K562 (cell line): ENCODE measurements at regions not wholly inside any gene's neighbourhood (a gene's known extent, or its start where the extent isn't known, plus 50 kb on each side); places are given as distances from the start of the nearest gene placed in this dataset.

Experiments used
- ATAC-seq: fragments of 200-7000 bp; cut with Tn5 transposase; 3 replicates; pipeline ENCODE4 v1.9.1; 2020; ENCODE audit warnings: moderate library complexity
- BruUV-seq: library from RNA; stranded (reverse); fragments of 400-500 nt; replicated peaks from 2 replicates; lab custom pipeline; 2021; lab: Mats Ljungman, UMichigan
- CTCF ChIA-PET: fragments of 300-600 bp; formaldehyde crosslinking; extraction: SDS; loops from one replicate; lab custom pipeline; 2021; ENCODE audit warnings: low intra/inter-chr PET ratio; lab: Yijun Ruan, JAX
- POLR2A ChIA-PET: fragments of 300-600, 350-650 bp; sonication (Branson Sonifier 250); formaldehyde crosslinking; extraction: SDS; loops from one replicate; lab custom pipeline; 2021; ENCODE audit warnings: antibody characterized with exemption, inconsistent platforms; lab: Yijun Ruan, JAX
- DNase-seq, 4 experiments: peaks; one replicate each; pipeline versions ENCODE4 v3.0.0 to v3.0.0-alpha.2; 2011 to 2018; ENCODE audit warnings: low spot score in 3 of 4, mixed read lengths in 3 of 4; ENCODE audit errors: extremely low read depth in 1 of 4
- FAIRE-seq: peaks from 2 replicates; lab custom pipeline; 2011; peaks lifted over from hg19 to GRCh38; lab: Jason Lieb, UNC
- H2AFZ ChIP-seq: 2 replicates; pipeline ENCODE4 v1.6.0; 2011; ENCODE audit warnings: low read depth, low read length, control low read depth, inconsistent platforms
- H3K27ac ChIP-seq: fragments of 200-600 bp; 3 replicates; pipeline ENCODE4 v1.8.0; 2011; ENCODE audit warnings: low read depth, mild to moderate bottlenecking, control low read depth, inconsistent platforms, low read length, moderate library complexity, mixed read lengths; ENCODE audit errors: extremely low read depth
- H3K27me3 ChIP-seq, 2 experiments: fragments of 300-600 bp in 1 of 2; 2 replicates in 1 of 2; 3 replicates in 1 of 2; pipeline versions ENCODE4 v1.6.0 to v1.8.0; 2011; ENCODE audit warnings: inconsistent platforms in 2 of 2, low read length in 2 of 2, mild to moderate bottlenecking in 1 of 2, mixed read lengths in 1 of 2, moderate library complexity in 1 of 2; ENCODE audit not compliant: control insufficient read depth in 2 of 2, insufficient read depth in 2 of 2
- H3K36me3 ChIP-seq: fragments of 300-600 bp; 3 replicates; pipeline ENCODE4 v1.8.0; 2011; ENCODE audit warnings: mild to moderate bottlenecking, low read length, inconsistent platforms; ENCODE audit not compliant: control insufficient read depth, insufficient read depth
- H3K4me1 ChIP-seq, 2 experiments: fragments of 200-600 bp in 1 of 2; replicated peaks in 1 of 2; 2 replicates in 1 of 2; 3 replicates in 1 of 2; pipeline versions ENCODE4 v1.5.1 to v1.8.0; 2011; ENCODE audit warnings: inconsistent platforms in 2 of 2, low read length in 2 of 2, mild to moderate bottlenecking in 1 of 2, mixed read lengths in 1 of 2, moderate library complexity in 1 of 2; ENCODE audit not compliant: control insufficient read depth in 2 of 2, insufficient read depth in 2 of 2
- H3K4me2 ChIP-seq: 2 replicates; pipeline ENCODE4 v1.6.1; 2011; ENCODE audit warnings: low read length, control low read depth, inconsistent platforms, mixed read lengths; ENCODE audit not compliant: insufficient read depth
- H3K4me3 ChIP-seq: fragments of 200-600 bp; sonication (generic), shearing (Covaris generic); 2 replicates; pipeline ENCODE4 v1.5.1; 2016; ENCODE audit warnings: control low read depth, inconsistent platforms
- H3K79me2 ChIP-seq: fragments of 200-600 bp; 3 replicates; pipeline ENCODE4 v1.8.0; 2011; ENCODE audit warnings: low read length, inconsistent platforms; ENCODE audit not compliant: control insufficient read depth, insufficient read depth
- H3K9ac ChIP-seq, 2 experiments: 2 replicates each; pipeline versions ENCODE4 v1.6.0 to v1.6.1; 2011; ENCODE audit warnings: low read depth in 2 of 2, low read length in 2 of 2, control low read depth in 1 of 2, inconsistent platforms in 1 of 2, mild to moderate bottlenecking in 1 of 2, mixed read lengths in 1 of 2; ENCODE audit not compliant: insufficient read depth in 1 of 2
- H3K9me1 ChIP-seq: one replicate; pipeline ENCODE4 v1.6.0; 2011; ENCODE audit warnings: inconsistent platforms, mild to moderate bottlenecking, low read length, moderate library complexity; ENCODE audit not compliant: control insufficient read depth, insufficient read depth
- H3K9me3 ChIP-seq: replicated peaks from 2 replicates; pipeline ENCODE4 v1.5.1; 2011; ENCODE audit warnings: low read depth, low read length, inconsistent platforms; ENCODE audit not compliant: control insufficient read depth, insufficient read depth
- H4K20me1 ChIP-seq: replicated peaks from 2 replicates; pipeline ENCODE4 v1.6.1; 2011; ENCODE audit warnings: low read length, inconsistent platforms, mixed read lengths; ENCODE audit not compliant: control insufficient read depth, insufficient read depth
- ARID4B ChIP-seq: sonication (generic); formaldehyde crosslinking; IDR thresholded peaks from 2 replicates; pipeline ENCODE4 v1.8.0; 2022; ENCODE audit warnings: mild to moderate bottlenecking, missing genetic modification reagents
- HBP1 ChIP-seq: fragments of 450-650 bp; formaldehyde crosslinking; IDR thresholded peaks from 2 replicates; pipeline ENCODE4 v1.4.0; 2022; ENCODE audit warnings: missing genetic modification characterization
- MAFF ChIP-seq: IDR thresholded peaks from 2 replicates; pipeline ENCODE4 v1.6.1; 2012; ENCODE audit warnings: low read length, improper control_type of control experiment
- MAFK ChIP-seq: IDR thresholded peaks from 2 replicates; pipeline ENCODE4 v1.6.1; 2011; ENCODE audit warnings: low read length, improper control_type of control experiment
- MTA1 ChIP-seq: fragments of 450-650 bp; IDR thresholded peaks from 2 replicates; pipeline ENCODE4 v1.6.1; 2017; ENCODE audit warnings: borderline replicate concordance
- MYNN ChIP-seq, 2 experiments: sonication (generic); formaldehyde crosslinking in 1 of 2; IDR thresholded peaks; 2 replicates each; pipeline versions ENCODE4 v1.5.0 to v1.6.1; 2016 to 2020; ENCODE audit warnings: antibody characterized with exemption in 1 of 2, missing genetic modification reagents in 1 of 2
- PML ChIP-seq: IDR thresholded peaks from 2 replicates; pipeline ENCODE4 v1.6.1; 2012; ENCODE audit warnings: low read length, inconsistent platforms
- SMARCC2 ChIP-seq: fragments of 450-650 bp; IDR thresholded peaks from 2 replicates; pipeline ENCODE4 v1.6.1; 2017; ENCODE audit warnings: antibody characterized with exemption, moderate library complexity, mild to moderate bottlenecking, low read depth
- SRSF9 ChIP-seq: fragments of 200-400 bp; formaldehyde crosslinking; IDR thresholded peaks from 2 replicates; pipeline ENCODE4 v1.6.1; 2017; ENCODE audit warnings: low read depth, low read length, borderline replicate concordance
- XRCC3 ChIP-seq: fragments of 450-650 bp; IDR thresholded peaks from 2 replicates; pipeline ENCODE4 v1.6.1; 2017; ENCODE audit warnings: mild to moderate bottlenecking, moderate library complexity
- ZNF316 ChIP-seq: fragments of 450-650 bp; IDR thresholded peaks from 2 replicates; pipeline ENCODE4 v1.6.1; 2016
- ZNF764 ChIP-seq: fragments of 250-450 bp; sonication (Bioruptor Pico); IDR thresholded peaks from 2 replicates; pipeline ENCODE4 v1.4.0; 2020; ENCODE audit warnings: low read depth, mild to moderate bottlenecking, moderate library complexity
- WGBS: fragments of 100-300 bp; shearing (Covaris generic); methylation state at CpG from one replicate; pipeline ENCODE4 v1.1.6; 2016; ENCODE audit warnings: low coverage, mixed read lengths; ENCODE audit not compliant: insufficient coverage; ENCODE audit errors: missing lambda C conversion rate; 5-methylcytosine and 5-hydroxymethylcytosine counted together
- in situ Hi-C: fragments of 300-500 bp; cut with MboI; formaldehyde crosslinking; loops from 4 replicates; pipeline ENCODE4 v1.15.0; 2018; ENCODE audit warnings: inconsistent platforms, mixed read lengths
- intact Hi-C: fragments of 100-400 bp; cut with micrococcal nuclease; formaldehyde crosslinking; loops from 2 replicates; pipeline ENCODE4 v1.14.2; 2022

- Histone ChIP-seq H3K4me2 (no peak overlapping the region), H3K9me1 (no peaks in the 10 kb centered on the region), H3K36me3 (no peaks in the 10 kb centered on the region), H3K9me3 (no peaks in the 10 kb centered on the region), H3K9ac (no peak overlapping the region), H3K4me3 (no peak overlapping the region), H2AFZ (no peak overlapping the region), H3K27me3 (no peaks in the 10 kb centered on the region), H3K4me1 (no peaks in the 10 kb centered on the region), H3K79me2 (no peaks in the 10 kb centered on the region), H3K27ac (no peak overlapping the region), H4K20me1 (no peaks in the 10 kb centered on the region)
- FAIRE-seq (no peak), ATAC-seq (no peak), DNase-seq (no peak)
- no TSS peak for BruUV-seq
- CTCF ChIA-PET: no interaction called here
- intact Hi-C loops (no loop called here), in situ Hi-C loops (no loop called here)
- POLR2A ChIA-PET: no interaction called here
- no peak for TF ChIP-seq HBP1 (CRISPR knock-in tag)
- no peak for TF ChIP-seq SRSF9
- peak; percentile 12; the same call in 1 of the 2 replicates for TF ChIP-seq ZNF316
- TF ChIP-seq MAFK: peak; percentile 14; the same call in 1 of the 2 replicates
- peak; percentile 16; the same call in 1 of the 2 replicates for TF ChIP-seq MAFF
- 0% methylated on average over 3 of the region's 3 CpGs for WGBS
Measured at GRCh38 chr20:11660673-11661072, 257.0 kb upstream of the BTBD3 start.

GRCh38 chr20:11671015-11671511 lies 246.6 kb upstream of the BTBD3 start:
- WGBS: 0% methylated on average over 1 of the region's 1 CpG
- in situ Hi-C loops (no loop called here), intact Hi-C loops (no loop called here)
- Histone ChIP-seq H3K79me2 (no peaks in the 10 kb centered on the region), H3K4me3 (no peak overlapping the region), H3K4me1 (no peaks in the 10 kb centered on the region), H3K9me1 (no peaks in the 10 kb centered on the region), H3K36me3 (no peaks in the 10 kb centered on the region), H3K4me2 (no peak overlapping the region), H3K9ac (no peak overlapping the region), H3K9me3 (no peaks in the 10 kb centered on the region), H2AFZ (no peak overlapping the region), H3K27ac (no peak overlapping the region), H4K20me1 (no peaks in the 10 kb centered on the region), H3K27me3 (no peaks in the 10 kb centered on the region)
- FAIRE-seq: no peak
- no TSS peak for BruUV-seq
- CTCF ChIA-PET: no interaction called here
- no peak for ATAC-seq
- DNase-seq: no peak
- POLR2A ChIA-PET: no interaction called here
- TF ChIP-seq ZNF764 (CRISPR knock-in tag) (no peak), SMARCC2 (no peak), ARID4B (CRISPR knock-in tag) (no peak), MTA1 (no peak), XRCC3 (no peak), PML (no peak), MYNN (IDR thresholded peaks at IDR 0.05) (no peak), MYNN (CRISPR knock-in tag; IDR thresholded peaks at IDR 0.05) (no peak)
